Activated T-cell treated with anti-CD3 and anti-CD28 coated beads, Interleukin-2, amount 50 U/mL, for 48 hours (primary cell): ENCODE measurements at regions not wholly inside any gene's neighbourhood (a gene's known extent, or its start where the extent isn't known, plus 50 kb on each side); places are given as distances from the start of the nearest gene placed in this dataset.
"Not testable (repeated sequence)": the region's sequence is repeated elsewhere in the genome, so short reads cannot be mapped to it uniquely, and the experiment has no call there.

Experiments used
- DNase-seq, 2 experiments: peaks; one replicate each; pipeline ENCODE4 v3.0.0-alpha.2; 2020

DNA sequence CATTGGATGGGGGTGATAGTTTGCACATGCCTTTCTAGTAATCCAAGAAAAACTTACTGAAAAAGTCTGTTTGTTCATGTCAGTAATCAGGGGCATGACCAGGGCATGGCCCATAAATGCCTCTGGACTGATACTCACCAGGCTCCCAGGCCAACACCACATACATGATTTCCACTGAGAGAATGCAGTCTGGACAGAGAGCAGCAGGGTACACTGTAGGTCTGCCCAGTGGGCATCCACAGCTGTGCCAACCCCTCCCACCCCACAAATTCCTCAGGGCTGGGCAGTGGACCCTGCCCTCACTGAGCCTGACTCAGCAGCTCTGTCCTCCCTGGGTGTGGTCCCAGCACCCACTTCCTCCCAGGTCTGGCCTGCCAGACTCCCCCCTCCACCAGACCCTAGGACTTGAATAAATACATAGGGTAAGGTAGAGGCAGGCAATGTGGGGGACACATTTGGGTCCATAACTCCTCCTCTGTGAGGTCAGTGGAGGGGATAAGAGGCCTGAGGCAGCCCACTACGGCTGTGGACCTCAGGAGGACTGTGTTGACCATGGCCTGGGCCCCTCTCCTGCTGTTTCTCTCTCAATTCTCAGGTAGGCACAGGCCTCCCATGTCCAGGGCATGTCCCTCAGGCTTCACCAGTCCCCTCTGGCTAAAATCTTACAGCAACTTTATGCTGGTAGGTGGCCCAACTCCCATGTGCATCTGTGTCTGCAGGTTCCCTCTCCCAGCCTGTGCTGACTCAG is 92.2 kb upstream of the TOP3B start:
- DNase-seq = no peak

DNA sequence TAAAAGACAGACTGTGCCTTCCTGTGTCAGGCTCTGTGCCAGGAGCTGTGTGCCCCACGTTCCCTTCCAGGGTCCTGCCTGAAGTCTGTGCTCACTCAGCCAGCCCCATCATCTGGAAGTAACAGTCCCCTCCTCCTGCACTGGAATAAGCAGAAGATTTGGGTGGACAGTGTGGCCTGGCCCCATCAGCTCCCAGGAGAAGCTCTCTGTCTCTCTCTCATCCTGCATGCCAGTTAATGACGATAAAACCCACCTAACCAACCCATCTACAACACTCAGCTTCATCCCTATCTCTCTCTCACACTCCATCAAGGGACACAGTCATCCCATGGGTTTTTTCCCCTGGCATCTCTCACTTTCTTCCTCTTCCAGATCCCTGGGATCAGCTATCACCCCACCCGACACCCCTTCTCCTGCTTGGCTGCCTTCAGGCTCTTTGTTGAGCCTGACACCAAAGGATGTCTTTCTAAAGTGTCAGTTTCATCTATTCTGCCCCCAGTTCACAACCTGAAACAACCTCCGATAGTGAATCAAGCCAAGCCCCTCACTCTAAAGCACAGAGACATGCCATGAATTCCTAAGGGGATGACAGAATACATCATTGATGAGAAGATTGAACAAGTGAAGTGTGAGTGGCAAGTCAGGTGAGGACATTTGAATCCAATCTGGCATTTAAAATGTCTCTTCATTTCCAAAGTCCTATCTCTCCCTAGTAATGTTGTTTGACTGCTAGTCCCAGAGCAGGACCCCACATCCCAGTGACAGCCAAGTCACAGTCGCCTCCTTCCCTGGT is 91.4 kb upstream of the TOP3B start:
- no peak for DNase-seq

DNA sequence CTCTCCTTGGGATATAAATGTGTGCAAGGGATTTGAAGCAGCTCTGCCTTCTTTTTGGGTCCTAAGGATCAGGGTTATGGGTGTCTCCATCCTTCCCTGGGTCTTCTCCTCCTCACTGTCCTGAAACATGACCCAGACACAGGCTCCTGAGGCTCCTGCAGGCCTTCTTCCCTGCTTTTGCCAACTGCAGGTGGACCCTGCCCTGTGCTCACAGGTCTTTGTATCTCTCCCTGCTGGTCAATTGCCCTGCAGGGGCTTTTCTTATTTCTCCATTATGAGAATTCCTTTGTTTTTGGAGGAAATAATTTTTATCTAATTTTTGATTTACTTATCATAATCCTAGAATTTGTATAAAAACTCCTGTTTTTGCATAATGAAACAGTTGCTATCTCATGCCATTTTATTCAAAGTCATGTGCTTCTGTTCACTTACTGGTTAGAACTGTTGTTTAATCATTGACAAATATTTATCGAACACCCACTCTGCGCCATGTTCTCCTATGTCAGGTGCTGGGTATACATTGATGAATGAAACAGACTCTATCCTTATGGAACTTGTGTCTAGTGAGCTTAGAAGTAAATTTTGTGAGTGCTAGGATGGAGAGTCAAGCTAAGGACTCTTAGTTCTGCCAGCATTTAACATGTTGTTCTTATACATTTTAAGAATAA is 89.7 kb upstream of the TOP3B start:
- no peak for DNase-seq

DNA sequence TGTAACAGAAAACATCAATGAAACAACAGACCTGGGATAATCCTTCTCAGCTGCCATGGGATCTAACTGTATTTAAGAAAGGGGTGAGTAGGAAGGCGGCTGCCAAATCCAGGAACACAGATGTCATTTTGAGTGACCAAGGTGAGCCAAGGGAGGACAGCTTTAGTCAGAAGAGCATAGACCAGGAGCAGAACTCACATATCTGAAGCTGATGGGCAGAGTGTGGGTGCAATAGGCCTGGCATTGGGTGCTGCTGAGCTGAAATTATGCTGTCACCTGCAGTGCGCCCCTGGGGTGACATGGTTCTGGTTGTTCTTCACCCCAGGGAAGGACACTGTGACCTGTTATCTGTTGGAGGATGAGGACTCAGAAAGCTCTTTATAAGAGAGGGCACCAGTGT is 88.9 kb upstream of the TOP3B start:
- no peak for DNase-seq

DNA sequence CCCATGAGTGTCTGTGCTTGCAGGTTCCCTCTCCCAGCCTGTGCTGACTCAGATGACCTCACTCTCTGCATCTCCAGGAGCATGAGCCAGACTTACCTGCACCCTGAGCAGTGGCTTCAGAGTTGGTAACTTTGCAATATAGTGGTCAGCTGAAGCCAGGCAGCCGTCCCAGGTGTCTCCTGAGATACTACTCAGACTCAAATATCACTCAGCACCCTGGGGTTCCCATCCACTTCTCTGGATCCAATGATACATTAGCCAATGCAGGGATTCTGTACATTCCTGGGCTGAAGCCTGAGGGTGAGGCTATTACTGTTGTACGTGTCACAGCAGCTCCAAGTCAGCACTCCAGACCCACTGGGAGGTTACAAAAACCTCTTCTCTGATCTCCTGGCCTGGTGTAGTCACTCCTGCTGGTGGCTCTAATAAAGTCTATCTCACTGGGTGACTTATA is 87.8 kb upstream of the TOP3B start:
- no peak for DNase-seq

DNA sequence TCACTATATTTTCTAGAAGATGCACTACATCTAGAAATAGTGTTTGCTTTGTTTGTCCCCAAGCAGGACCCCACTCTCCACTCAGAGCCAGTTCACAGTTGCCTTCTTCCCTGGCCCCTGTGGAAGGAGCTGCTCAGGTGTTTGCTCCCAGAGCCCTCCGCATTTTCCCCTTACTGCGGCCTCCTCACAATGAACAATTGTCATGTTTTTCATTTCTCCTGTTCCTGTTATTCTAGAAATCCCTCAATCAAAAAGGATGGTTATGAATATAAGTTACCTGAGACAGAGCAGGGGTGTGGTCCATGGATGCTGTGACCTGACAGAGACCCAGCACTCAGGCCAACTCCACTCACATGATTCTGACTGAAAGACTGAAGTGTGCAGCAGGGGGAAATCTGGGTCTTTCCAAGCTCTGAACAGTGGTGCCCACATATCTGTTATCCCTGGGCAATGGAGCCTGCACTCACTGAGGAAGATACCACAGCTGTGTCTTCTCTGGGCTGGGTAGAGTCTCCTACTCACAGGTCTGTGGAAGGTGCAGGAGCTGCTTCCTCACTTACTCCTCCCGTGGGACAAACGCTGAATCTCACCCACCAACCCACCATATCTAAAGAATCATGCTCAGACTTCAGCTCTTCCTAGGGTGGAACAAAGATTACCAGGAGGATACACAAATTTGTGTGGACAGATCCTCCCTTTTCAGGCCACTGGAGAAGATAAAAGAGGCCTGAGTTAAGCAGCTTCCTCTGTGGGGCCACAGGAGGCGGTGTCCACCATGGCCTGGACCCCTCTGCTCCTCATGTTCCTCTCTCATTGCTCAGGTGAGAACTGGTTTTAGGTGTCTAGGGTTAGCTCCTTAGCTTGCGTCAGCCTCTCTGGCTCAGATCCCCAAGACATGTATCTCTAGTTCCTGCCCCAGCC is 87.1 kb upstream of the TOP3B start:
- no peak for DNase-seq

DNA sequence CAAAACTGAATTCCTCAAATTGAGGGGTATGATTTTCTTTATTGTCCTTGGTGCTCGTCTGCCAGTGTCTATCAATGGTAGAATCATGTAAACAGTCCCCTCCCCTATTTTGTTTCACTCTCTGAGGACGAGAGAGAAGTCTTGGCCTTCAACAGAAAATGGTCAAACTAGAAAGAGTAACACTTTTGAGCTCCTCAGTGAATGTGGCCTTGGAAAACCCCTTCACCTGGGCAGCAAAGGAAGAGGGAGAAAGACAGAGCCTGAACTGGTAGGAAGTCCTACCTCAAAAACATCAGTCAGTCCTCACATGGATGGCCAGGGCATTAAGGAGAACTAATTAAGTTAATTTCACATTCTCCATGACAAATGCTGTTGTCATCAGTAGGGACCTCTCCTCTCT is 86.1 kb upstream of the TOP3B start:
- no peak for DNase-seq

DNA sequence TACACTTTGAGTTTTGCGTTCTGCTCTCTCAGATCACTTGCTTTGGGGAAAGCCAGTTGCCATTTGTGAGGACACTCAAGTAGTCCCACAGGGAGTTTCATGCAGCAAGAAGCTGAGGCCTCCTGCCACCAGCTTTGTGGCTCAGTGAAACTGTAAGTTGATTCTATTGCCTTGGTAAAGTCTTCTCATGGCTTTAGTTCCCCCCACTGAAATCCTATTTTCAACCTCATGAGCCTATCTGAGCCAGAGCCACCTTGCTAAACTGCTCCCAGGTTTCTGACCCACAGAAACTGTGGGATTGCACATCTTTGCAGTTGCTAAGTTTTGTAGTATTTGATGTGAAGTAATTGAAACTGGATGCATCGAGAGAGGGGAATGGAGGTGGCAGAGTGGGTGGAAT is 85.4 kb upstream of the TOP3B start:
- no peak for DNase-seq

DNA sequence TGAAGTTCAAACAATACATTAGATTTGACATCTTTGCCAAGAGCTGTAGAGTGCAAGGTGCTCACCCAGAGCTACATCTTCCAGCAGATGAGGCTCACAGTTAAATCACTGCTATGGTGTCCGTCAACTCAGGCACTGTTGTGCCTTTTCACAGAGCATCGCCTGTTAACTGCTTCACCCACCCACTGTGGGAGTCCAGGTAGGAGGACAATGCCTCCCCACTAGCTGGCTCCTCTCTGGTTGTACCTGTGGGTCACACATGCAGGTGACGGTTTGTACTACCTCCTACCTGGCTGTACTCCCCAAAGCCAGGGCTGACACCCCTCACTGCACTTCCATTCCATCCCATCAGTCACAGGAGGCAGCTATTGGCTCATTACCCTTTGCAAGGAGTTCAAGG is 84.6 kb upstream of the TOP3B start:
- no peak for DNase-seq

DNA sequence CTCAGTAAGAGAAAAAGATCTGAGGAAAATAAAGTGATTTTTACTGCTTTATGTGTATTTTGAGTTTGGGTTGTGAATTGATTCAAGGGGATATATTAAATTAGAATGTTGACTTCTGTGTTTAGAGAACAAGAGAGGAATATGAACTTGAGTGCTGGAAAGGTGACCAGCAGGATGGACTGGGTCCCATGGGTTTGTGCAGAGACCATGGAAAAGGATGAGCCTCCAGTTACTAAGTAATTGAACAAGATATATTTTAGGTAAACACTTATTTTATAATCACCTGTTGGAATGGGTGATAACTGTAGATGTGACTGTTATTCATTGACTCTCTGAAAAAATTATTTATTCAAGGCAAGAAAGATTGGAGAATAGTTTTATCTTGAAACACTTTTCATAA is 82.0 kb upstream of the TOP3B start:
- DNase-seq = no peak

DNA sequence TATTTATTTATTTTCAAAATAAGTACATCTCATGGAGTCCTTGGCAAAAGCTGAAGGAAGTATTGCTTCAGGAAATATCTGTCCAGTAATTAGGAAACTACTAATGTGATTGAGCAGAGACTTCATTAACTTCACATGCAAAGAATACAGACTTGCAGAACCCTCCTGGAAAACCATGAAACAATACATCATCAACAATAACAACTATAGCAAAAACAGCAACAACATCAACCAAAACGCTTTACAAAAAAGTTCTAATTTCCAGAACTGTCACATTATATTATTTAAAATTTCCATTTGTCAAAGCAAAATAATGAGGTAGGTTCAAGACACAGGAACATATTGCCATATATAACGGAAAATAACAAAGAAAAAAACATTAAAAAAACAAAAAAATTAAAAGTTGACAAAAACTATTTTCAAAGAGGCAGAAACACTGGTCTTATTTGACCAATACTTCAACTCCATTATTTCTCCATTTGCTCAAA is 79.8 kb upstream of the TOP3B start:
- DNase-seq = no peak

DNA sequence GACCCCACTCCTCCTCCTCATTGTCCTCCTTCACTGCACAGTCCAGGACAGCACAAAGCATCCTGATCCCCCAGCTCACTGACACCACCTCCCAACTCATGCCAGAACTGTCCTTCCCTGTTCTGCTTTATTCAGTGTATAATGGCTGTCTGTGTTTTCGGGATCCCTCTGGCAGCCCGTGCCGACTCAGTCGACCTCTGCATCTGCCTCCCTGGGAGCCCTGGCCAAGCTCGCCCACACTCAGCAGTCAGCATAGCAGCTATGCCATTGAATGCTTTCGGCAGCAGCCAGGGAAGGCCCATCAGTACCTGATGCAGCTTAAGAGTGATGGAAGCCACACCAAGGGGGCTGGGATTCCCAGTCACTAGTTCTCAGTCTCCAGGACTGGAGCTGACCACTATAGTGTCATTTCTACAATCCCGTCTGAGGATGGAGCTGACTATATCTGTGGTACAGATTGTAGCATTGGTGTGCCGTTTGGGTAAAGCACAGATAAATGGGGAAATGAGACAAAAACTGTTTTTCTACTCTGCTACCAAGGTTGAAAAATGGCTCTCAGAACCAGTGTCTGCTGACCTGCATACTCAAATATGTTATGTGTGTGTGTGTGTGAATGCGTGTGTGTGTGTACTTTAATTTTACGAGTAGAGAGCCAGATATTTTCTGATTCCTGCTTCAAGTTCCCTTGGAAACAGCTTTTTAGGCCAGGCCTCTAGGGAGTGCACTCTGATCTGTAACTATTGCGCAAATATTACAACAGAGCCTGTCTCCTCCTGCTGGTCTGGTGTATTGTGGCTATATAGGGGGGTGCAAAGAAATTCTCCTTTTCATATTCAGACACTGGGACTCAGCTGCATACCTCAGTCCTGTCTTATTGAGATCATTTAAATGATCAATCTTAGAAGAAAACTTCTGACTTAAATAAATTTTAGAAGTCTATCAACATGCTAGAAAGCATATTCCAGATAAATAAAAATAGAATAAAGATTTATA is 78.8 kb upstream of the TOP3B start:
- DNase-seq = no peak

DNA sequence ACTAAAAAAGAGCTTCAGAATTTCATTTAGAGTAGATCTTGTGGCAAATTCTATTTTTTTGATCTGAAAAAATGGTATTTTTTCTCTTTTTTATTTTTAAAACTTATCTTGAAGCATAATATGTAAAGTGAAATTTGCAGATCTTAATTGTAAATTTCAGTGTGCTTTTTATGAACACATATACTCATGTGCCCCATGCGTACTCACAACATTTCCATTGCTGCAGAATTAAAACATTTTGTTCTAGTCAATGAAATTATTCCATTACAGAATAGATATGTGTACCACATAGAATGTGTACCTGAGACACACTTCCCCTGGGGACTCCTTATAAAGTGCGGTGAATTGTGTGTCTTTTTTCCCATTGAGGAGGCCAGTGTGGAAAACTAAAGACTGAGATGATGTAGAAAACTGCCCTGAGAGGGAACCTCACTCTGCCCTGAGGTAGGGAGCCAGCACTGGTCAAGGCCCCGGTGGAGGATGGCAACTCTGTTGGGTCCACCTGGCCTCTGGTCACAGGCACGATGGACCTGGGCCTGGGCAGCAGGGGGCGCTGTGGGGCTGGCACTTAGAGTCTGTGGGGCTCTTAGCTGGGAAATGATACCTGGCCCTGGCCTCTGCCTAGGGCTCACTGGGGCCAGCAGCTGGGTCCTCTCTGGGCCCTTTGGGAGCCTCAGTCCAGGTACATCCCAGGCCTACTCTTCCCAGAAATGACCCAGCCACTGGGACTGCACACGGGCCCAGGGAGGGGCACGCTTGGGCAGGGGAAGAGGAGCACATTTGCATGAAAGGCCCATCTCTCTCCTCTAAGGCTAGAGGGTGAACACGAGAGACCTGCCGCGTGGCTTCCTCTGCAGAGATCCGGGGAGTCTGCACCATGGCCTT is 77.9 kb upstream of the TOP3B start:
- peak; percentile 80 for DNase-seq

DNA sequence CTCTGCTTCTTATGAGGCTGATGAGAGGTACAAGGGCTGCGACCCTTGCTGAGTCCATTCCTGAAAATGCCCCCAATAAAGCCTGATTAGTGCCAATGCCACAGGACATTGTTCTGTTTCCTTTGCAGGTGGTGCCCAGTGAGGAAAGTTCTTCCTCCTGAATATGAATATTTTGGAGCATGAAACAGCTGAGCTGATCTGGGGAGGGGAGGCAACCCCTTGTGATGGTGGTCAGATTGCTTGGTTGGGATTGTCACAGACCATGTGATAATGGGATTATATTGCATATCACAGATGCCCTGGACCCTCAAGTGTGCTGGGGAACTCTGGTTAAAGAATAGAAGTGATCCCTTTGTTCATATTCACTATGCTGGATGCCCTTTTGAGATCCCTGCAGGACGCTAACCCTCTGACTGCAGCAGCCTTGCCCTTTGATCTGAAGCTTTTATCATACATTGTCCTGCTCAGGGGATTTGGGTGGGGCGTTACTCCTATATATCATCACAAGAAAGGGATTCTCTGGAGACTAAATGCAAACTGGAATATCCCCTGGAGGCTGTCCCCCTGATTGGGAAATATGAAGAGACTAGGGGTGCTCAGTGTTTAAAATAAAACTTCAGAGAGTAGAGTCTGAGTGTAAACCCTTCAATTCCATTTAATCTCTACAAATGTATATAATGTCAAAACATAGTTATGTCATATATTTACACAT is 76.9 kb upstream of the TOP3B start:
- DNase-seq = no peak

DNA sequence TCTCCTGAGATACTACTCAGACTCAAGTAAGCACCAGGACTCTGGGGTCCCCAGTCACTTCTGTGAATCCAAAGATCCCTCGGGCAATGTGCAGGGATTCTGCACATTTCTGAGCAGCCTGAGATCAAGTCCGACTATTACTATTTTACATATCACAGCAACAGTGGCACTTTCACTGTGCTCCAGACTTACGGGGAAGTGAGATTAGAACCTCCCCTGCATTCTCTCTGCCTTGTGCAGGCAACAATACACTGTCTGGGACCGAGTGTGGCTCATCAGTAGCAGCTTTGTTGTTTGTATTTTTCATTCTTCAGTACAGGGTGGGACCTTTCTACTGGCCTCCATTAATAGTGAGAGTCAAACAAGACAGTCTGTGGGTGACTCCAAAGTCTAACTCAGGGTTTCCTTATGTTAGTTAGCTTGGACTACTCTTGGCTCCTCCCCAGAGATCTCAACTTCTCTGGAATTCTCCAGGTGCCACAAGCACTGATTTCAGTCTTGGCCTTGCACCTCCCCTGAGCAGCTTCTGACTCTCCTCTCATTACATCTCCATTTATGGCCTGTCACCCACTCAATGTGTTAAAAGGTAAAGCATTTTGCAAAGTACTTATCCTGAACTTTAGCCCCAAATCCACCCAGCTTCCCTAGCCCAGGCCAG is 76.2 kb upstream of the TOP3B start:
- no peak for DNase-seq

DNA sequence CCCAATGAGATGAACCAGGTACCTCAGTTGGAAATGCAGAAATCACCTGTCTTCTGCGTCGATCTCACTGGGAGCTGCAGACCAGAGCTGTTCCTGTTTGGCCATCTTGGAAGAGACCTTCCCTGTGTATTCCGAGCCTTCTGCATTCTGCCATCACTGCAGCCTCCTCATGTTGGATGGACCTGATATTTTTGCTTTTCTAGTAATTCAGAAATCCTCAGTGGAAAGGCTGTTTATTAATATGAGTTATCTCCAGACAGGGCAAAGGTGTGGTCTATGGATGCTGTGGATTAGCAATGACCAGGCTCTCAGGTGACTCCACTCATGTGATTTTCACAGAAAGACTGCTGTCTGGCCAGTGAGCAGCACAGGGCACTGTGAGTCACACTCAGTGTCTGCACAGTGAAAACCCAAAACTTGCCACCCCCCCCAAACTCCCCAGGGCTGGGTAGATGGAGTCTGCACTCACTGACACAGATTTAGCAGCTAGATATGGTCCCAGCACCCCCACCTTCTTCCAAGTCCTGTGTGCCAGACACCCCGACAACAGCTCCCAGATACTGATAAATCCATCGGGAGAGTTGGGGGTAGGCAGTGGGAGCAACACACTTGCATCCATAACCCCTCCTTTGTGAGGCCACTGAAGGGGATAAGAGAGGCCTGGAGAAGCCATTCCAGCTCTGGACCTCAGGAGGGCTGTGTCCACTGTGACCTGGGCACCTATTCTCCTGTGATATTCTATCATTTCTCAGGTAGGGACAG is 75.2 kb upstream of the TOP3B start:
- no peak for DNase-seq

DNA sequence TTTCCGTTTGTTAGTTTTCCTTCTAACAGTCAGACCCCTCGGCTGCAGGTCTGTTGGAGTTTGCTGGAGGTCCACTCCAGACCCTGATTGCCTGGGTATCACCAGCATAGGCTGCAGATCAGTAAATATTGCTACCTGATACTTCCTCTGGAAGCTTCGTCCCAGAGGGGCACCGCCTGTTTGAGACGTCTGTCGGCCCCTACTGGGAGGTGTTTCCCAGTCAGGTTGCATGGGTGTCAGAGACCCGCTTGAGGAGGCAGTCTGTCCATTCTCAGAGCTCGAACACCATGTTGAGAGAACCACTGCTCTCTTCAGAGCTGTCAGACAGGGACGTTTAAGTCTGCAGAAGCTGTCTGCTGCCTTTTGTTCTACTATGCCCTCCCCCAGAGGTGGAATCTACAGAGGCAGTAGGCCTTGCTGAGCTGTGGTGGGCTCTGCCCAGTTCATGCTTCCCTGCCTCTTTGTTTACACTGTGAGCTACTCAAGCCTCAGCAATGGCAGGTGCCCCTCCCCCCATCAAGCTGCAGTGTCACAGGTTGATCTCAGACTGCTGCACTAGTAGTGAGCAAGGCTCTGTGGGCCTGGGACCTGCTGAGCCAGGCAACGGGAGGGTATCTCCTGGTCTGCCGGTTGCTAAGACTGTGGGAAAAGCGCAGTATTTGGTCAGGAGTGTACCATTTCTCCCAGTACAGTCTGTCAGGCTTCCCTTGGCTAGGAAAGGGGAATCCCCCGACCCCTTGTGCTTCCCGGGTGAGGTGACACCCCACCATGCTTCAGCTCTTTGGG is 74.4 kb upstream of the TOP3B start:
- not testable (repeated sequence) for DNase-seq
